HG03432 (cell line): ENCODE measurements at regions not wholly inside any gene's neighbourhood (a gene's known extent, or its start where the extent isn't known, plus 50 kb on each side); places are given as distances from the start of the nearest gene placed in this dataset.

Experiments used
- ATAC-seq: cut with Tn5 transposase; IDR thresholded peaks from one replicate; pipeline ENCODE4 v1.9.1; 2021; ENCODE audit warnings: mild to moderate bottlenecking, moderate library complexity; ENCODE audit not compliant: unreplicated experiment

GRCh38 chr7:20267482-20267881 is 50.3 kb upstream of the MACC1 start:
- peak; percentile 52 for ATAC-seq

- no peak for ATAC-seq
These were observed 51.6 kb upstream of the MACC1 start for GRCh38 chr7:20268824-20269223.

- ATAC-seq: no peak
These were observed 52.5 kb upstream of the MACC1 start for GRCh38 chr7:20269726-20270125.

- ATAC-seq: no peak
These were observed 53.2 kb upstream of the MACC1 start for GRCh38 chr7:20270371-20270770.

- peak; percentile 95 for ATAC-seq
These were observed 53.7 kb upstream of the MACC1 start for GRCh38 chr7:20270867-20271266.

DNA sequence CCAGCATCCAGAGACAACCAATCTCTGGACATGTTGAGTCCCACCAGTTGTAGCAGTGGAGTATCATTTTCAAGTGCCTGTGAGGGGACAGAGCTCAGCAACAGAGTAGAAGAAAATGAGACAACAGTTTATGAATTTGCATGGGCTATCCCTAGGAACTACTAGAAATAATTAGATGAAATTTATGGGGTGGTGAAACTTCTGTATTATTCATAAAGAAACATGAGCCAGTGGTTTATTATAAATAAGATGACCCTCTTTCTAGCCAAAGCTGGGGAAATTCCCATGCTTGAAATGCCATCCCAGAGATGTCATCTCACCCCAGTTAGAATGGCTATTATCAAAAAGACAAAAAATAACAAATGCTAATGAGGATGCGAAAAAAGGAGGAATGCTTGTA is 55.1 kb upstream of the ITGB8 start:
- no peak for ATAC-seq

- ATAC-seq: no peak
These were observed 53.8 kb upstream of the ITGB8 start for GRCh38 chr7:20276705-20277472.

DNA sequence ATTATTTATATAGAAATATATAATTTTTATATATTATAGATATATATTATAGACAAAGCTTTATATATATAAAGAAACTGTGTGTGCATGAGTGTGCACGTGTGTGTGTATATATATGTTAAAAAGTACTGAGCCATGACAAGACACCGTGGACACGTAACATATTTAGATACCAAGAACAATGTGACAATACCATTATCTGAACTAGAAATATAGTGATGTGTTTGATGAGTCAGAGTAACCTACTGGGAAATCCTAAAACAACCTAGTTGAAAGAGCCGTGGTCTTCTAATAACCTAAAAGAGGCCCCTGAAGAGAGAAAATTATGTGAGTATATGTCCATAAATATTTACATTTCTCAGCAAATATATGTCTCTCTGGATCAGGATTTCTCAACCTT is 50.7 kb upstream of the ITGB8 start:
- no peak for ATAC-seq

GRCh38 chr7:20280475-20281351 is 50.0 kb upstream of the ITGB8 start:
- no peak for ATAC-seq
